ENCODE measurements at regions not wholly inside any gene's neighbourhood (a gene's known extent, or its start where the extent isn't known, plus 50 kb on each side); places are given as distances from the start of the nearest gene placed in this dataset.

- TF ChIP-seq EZH2phosphoT487 (IDR thresholded peaks at IDR 0.05): no peak
- no peak for TF ChIP-seq CTCF (IDR thresholded peaks at IDR 0.05)
- no peak for TF ChIP-seq EZH2 (IDR thresholded peaks at IDR 0.05)
Observed at GRCh38 chr5:58255970-58256369, 203.9 kb downstream of the PLK2 start.
